PC-3 (cell line): ENCODE measurements at regions not wholly inside any gene's neighbourhood (a gene's known extent, or its start where the extent isn't known, plus 50 kb on each side); places are given as distances from the start of the nearest gene placed in this dataset.
A peak's percentile ranks its signal among the peaks of the same experiment; 100 is the strongest.

Source experiments
- ATAC-seq: fragments of 200-7000 bp; cut with Tn5 transposase; 2 replicates; pipeline ENCODE4 v1.9.1; 2020; ENCODE audit warnings: mild to moderate bottlenecking, moderate library complexity
- BruUV-seq: library from RNA; stranded (reverse); fragments of 400-500 nt; replicated peaks from 2 replicates; lab custom pipeline; 2021; lab: Mats Ljungman, UMichigan
- CTCF ChIA-PET: fragments of 300-600 bp; sonication (Branson Sonifier 250); formaldehyde crosslinking; loops from one replicate; lab custom pipeline; 2022; ENCODE audit warnings: antibody characterized with exemption; lab: Charles Lee
- POLR2A ChIA-PET: fragments of 300-600 bp; sonication (Branson Sonifier 250); formaldehyde crosslinking; loops from one replicate; lab custom pipeline; 2022; ENCODE audit warnings: antibody characterized with exemption; ENCODE audit not compliant: unreplicated experiment; lab: Charles Lee
- DNase-seq: peaks from one replicate; pipeline ENCODE4 v3.0.0-alpha.2; 2015
- H2AFZ ChIP-seq: fragments of 300-600 bp; sonication (generic); 2 replicates; pipeline ENCODE4 v1.6.0; 2016; ENCODE audit warnings: antibody characterized with exemption, low read length
- H3F3A ChIP-seq: fragments of 300-600 bp; sonication (generic); one replicate; pipeline ENCODE4 v1.6.0; 2017; ENCODE audit warnings: antibody characterized with exemption, low read length, control low read depth, mild to moderate bottlenecking; ENCODE audit not compliant: unreplicated experiment
- H3K27ac ChIP-seq: fragments of 300-600 bp; sonication (generic); 2 replicates; pipeline ENCODE4 v1.5.1; 2016; ENCODE audit warnings: mild to moderate bottlenecking, low read length
- H3K27me3 ChIP-seq: fragments of 300-600 bp; sonication (generic); 2 replicates; pipeline ENCODE4 v1.6.1; 2016; ENCODE audit warnings: low read length, mixed read lengths
- H3K36me3 ChIP-seq: fragments of 300-600 bp; sonication (generic); 2 replicates; pipeline ENCODE4 v1.6.1; 2016; ENCODE audit warnings: low read depth, mixed run types, low read length, mixed read lengths
- H3K4me1 ChIP-seq: fragments of 300-600 bp; sonication (generic); 2 replicates; pipeline ENCODE4 v1.5.1; 2016; ENCODE audit warnings: low read length; ENCODE audit not compliant: insufficient read depth
- H3K4me2 ChIP-seq: fragments of 300-600 bp; sonication (generic); 2 replicates; pipeline ENCODE4 v1.6.0; 2016; ENCODE audit warnings: low read length
- H3K4me3 ChIP-seq: fragments of 300-600 bp; sonication (generic); 2 replicates; pipeline ENCODE4 v1.5.1; 2016; ENCODE audit warnings: mild to moderate bottlenecking, low read length, mixed read lengths
- H3K79me2 ChIP-seq: fragments of 300-600 bp; sonication (generic); 2 replicates; pipeline ENCODE4 v1.6.1; 2017; ENCODE audit warnings: low read length, mixed read lengths
- H3K9ac ChIP-seq: fragments of 300-600 bp; sonication (generic); 2 replicates; pipeline ENCODE4 v1.6.0; 2016; ENCODE audit warnings: mild to moderate bottlenecking, low read length
- H3K9me2 ChIP-seq: fragments of 300-600 bp; sonication (generic); replicated peaks from 2 replicates; pipeline ENCODE4 v1.6.1; 2016; ENCODE audit warnings: mixed run types, low read length, mixed read lengths
- H3K9me3 ChIP-seq: fragments of 300-600 bp; sonication (generic); 2 replicates; pipeline ENCODE4 v1.6.1; 2016; ENCODE audit warnings: low read length, mixed read lengths
- H4K20me1 ChIP-seq: fragments of 300-600 bp; sonication (generic); 2 replicates; pipeline ENCODE4 v1.6.1; 2016; ENCODE audit warnings: low read length, mixed read lengths
- EZH2 ChIP-seq: fragments of 300-600 bp; sonication (generic); IDR thresholded peaks from one replicate; pipeline ENCODE4 v1.6.1; 2017; ENCODE audit warnings: antibody characterized with exemption, mild to moderate bottlenecking, low read length; ENCODE audit not compliant: unreplicated experiment
- EZH2phosphoT487 ChIP-seq: fragments of 300-600 bp; sonication (generic); IDR thresholded peaks from 2 replicates; pipeline ENCODE4 v1.6.1; 2018; ENCODE audit warnings: mild to moderate bottlenecking, antibody characterized with exemption, low read length, borderline replicate concordance
- intact Hi-C: fragments of 100-400 bp; cut with micrococcal nuclease; formaldehyde crosslinking; loops from 2 replicates; pipeline ENCODE4 v1.9.0; 2023
- TF ChIP-seq, protein P1 (sequence below): fragments of 300-600 bp; sonication (generic); conservative IDR thresholded peaks from 2 replicates; pipeline ENCODE4 v1.5.1; 2017; ENCODE audit warnings: antibody characterized with exemption, low read depth, mild to moderate bottlenecking, low read length

GRCh38 chr5:61995486-61995885 lies 310.5 kb upstream of the KIF2A start:
- no peak overlapping the region for H3K9ac ChIP-seq
- ATAC-seq (no peak), DNase-seq (no peak)
- ChIA-PET POLR2A (no interaction called here), CTCF (no interaction called here)
- BruUV-seq = no TSS peak
- H3K9me3 ChIP-seq = no peaks in the 10 kb centered on the region
- H3K4me2 ChIP-seq = no peak overlapping the region
- intact Hi-C loops = no loop called here
- H3K36me3 ChIP-seq = no peaks in the 10 kb centered on the region
- peaks cover 17% of the 10 kb centered on the region for H3K27me3 ChIP-seq
- TF ChIP-seq EZH2 (no peak), EZH2phosphoT487 (no peak)
- TF ChIP-seq, protein P1, sequence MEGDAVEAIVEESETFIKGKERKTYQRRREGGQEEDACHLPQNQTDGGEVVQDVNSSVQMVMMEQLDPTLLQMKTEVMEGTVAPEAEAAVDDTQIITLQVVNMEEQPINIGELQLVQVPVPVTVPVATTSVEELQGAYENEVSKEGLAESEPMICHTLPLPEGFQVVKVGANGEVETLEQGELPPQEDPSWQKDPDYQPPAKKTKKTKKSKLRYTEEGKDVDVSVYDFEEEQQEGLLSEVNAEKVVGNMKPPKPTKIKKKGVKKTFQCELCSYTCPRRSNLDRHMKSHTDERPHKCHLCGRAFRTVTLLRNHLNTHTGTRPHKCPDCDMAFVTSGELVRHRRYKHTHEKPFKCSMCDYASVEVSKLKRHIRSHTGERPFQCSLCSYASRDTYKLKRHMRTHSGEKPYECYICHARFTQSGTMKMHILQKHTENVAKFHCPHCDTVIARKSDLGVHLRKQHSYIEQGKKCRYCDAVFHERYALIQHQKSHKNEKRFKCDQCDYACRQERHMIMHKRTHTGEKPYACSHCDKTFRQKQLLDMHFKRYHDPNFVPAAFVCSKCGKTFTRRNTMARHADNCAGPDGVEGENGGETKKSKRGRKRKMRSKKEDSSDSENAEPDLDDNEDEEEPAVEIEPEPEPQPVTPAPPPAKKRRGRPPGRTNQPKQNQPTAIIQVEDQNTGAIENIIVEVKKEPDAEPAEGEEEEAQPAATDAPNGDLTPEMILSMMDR = no peak
- no peak overlapping the region for H3K4me3 ChIP-seq
- no peaks in the 10 kb centered on the region for H3F3A ChIP-seq
- H3K4me1 ChIP-seq = no peaks in the 10 kb centered on the region
- H2AFZ ChIP-seq = no peak overlapping the region
- H3K9me2 ChIP-seq = no peaks in the 10 kb centered on the region
- H3K27ac ChIP-seq = no peak overlapping the region
- no peaks in the 10 kb centered on the region for H4K20me1 ChIP-seq
- no peaks in the 10 kb centered on the region for H3K79me2 ChIP-seq

DNA sequence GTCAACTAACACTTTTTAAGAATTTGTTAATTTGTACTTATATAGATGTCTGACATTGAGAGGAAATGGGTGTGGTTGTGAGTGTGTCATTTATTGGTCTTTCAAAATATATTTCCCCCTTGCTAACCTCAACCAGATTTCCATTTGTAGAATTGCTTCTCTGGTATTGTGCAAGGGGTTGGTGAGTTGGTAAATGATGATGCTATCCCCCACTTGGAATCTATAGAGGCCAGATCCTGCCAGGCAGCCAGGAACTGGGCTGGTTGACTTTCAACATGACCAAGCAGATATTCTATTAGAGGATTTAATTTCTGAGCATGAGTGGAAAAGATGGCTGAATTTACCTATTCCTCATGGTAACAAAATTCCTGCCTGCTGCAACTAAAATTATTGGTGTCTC lies 306.6 kb upstream of the KIF2A start:
- CTCF ChIA-PET = no interaction called here
- no peaks in the 10 kb centered on the region for H3K9me2 ChIP-seq
- no peak for TF ChIP-seq EZH2
- TF ChIP-seq, protein P1 = no peak
- no peak for TF ChIP-seq EZH2phosphoT487
- no peaks in the 10 kb centered on the region for H3K36me3 ChIP-seq
- no peak overlapping the region for H2AFZ ChIP-seq
- H3K4me1 ChIP-seq = no peaks in the 10 kb centered on the region
- no TSS peak for BruUV-seq
- H3K27ac ChIP-seq = no peak overlapping the region
- POLR2A ChIA-PET = no interaction called here
- H3K9me3 ChIP-seq = no peaks in the 10 kb centered on the region
- DNase-seq = peak; percentile 4
- 0 out of 2 replicates have a peak, but pooled peaks cover 8% of the 10 kb centered on the region for H3K27me3 ChIP-seq
- intact Hi-C loops = no loop called here
- H3F3A ChIP-seq = no peaks in the 10 kb centered on the region
- H4K20me1 ChIP-seq = no peaks in the 10 kb centered on the region
- no peak overlapping the region for H3K4me3 ChIP-seq
- H3K9ac ChIP-seq = no peak overlapping the region
- no peaks in the 10 kb centered on the region for H3K79me2 ChIP-seq
- no peak for ATAC-seq
- H3K4me2 ChIP-seq = no peak overlapping the region

GRCh38 chr5:62000646-62001045 lies 305.4 kb upstream of the KIF2A start:
- H3K9me3 ChIP-seq = no peaks in the 10 kb centered on the region
- intact Hi-C loops = no loop called here
- H3F3A ChIP-seq = no peaks in the 10 kb centered on the region
- ATAC-seq (no peak), DNase-seq (no peak)
- H2AFZ ChIP-seq = no peak overlapping the region
- no peaks in the 10 kb centered on the region for H3K36me3 ChIP-seq
- no peak for TF ChIP-seq EZH2phosphoT487
- TF ChIP-seq EZH2 = no peak
- TF ChIP-seq, protein P1 = no peak
- no peak overlapping the region for H3K27ac ChIP-seq
- no peaks in the 10 kb centered on the region for H4K20me1 ChIP-seq
- no peak overlapping the region for H3K4me3 ChIP-seq
- H3K4me2 ChIP-seq = no peak overlapping the region
- no peaks in the 10 kb centered on the region for H3K79me2 ChIP-seq
- no peaks in the 10 kb centered on the region for H3K4me1 ChIP-seq
- H3K9me2 ChIP-seq = no peaks in the 10 kb centered on the region
- CTCF ChIA-PET = no interaction called here
- H3K9ac ChIP-seq = no peak overlapping the region
- POLR2A ChIA-PET = no interaction called here
- no TSS peak for BruUV-seq
- H3K27me3 ChIP-seq = peaks cover 17% of the 10 kb centered on the region
